HepG2 (cell line): ENCODE measurements at regions not wholly inside any gene's neighbourhood (a gene's known extent, or its start where the extent isn't known, plus 50 kb on each side); places are given as distances from the start of the nearest gene placed in this dataset.

Experiments
- ATAC-seq: fragments of 200-7000 bp; cut with Tn5 transposase; 3 replicates; pipeline ENCODE4 v1.9.1; 2020; ENCODE audit warnings: mild to moderate bottlenecking, moderate library complexity
- BruUV-seq: library from RNA; stranded (reverse); fragments of 400-500 nt; replicated peaks from 2 replicates; lab custom pipeline; 2021; lab: Mats Ljungman, UMichigan
- CTCF ChIA-PET: fragments of 300-600 bp; formaldehyde crosslinking; extraction: SDS; loops from one replicate; lab custom pipeline; 2021; ENCODE audit warnings: low total read pairs, inconsistent platforms, low intra/inter-chr PET ratio; lab: Yijun Ruan, JAX
- POLR2A ChIA-PET: fragments of 350-600 bp; sonication (Branson Sonifier 250); formaldehyde crosslinking; loops from one replicate; lab custom pipeline; 2020; ENCODE audit warnings: antibody characterized with exemption, inconsistent platforms; lab: Yijun Ruan, JAX
- DNase-seq: peaks from one replicate; pipeline ENCODE4 v3.0.0-alpha.2; 2015; ENCODE audit warnings: low spot score
- FAIRE-seq: peaks from 3 replicates; lab custom pipeline; 2011; peaks lifted over from hg19 to GRCh38; lab: Jason Lieb, UNC
- H2AFZ ChIP-seq: one replicate; pipeline ENCODE4 v1.6.1; 2011; ENCODE audit warnings: low read length, inconsistent platforms
- H3K27ac ChIP-seq: fragments of 300-600 bp; 3 replicates; pipeline ENCODE4 v1.8.0; 2011; ENCODE audit warnings: mixed run types, mild to moderate bottlenecking, mixed read lengths, low read length, inconsistent platforms; ENCODE audit not compliant: insufficient read depth; ENCODE audit errors: extremely low read length
- H3K27me3 ChIP-seq, 2 experiments: fragments of 200-600 bp in 1 of 2; 2 replicates in 1 of 2; 3 replicates in 1 of 2; pipeline versions ENCODE4 v1.6.0 to v1.8.0; 2011; ENCODE audit warnings: low read length in 2 of 2, mild to moderate bottlenecking in 2 of 2, moderate library complexity in 2 of 2, inconsistent platforms in 1 of 2; ENCODE audit not compliant: insufficient read depth in 2 of 2, control insufficient read depth in 1 of 2
- H3K36me3 ChIP-seq, 2 experiments: fragments of 200-600 bp in 1 of 2; replicated peaks in 1 of 2; 2 replicates in 1 of 2; 3 replicates in 1 of 2; pipeline versions ENCODE4 v1.5.1 to v1.8.0; 2011; ENCODE audit warnings: low read length in 2 of 2, inconsistent platforms in 1 of 2; ENCODE audit not compliant: insufficient read depth in 2 of 2, control insufficient read depth in 1 of 2
- H3K4me1 ChIP-seq: 2 replicates; pipeline ENCODE4 v1.5.1; 2012; ENCODE audit warnings: low read length, inconsistent platforms; ENCODE audit not compliant: insufficient read depth
- H3K4me2 ChIP-seq: 2 replicates; pipeline ENCODE4 v1.6.0; 2011; ENCODE audit warnings: low read depth, low read length, inconsistent platforms
- H3K4me3 ChIP-seq, 3 experiments: fragments of 200-600 bp in 1 of 3; sonication (generic), shearing (Covaris generic) in 1 of 3; replicated peaks in 1 of 3; 2 replicates each; pipeline ENCODE4 v1.5.1; 2011 to 2016; ENCODE audit warnings: low read length in 3 of 3, inconsistent platforms in 2 of 3, low read depth in 2 of 3, mild to moderate bottlenecking in 2 of 3, control low read depth in 1 of 3, mixed read lengths in 1 of 3; ENCODE audit not compliant: insufficient read depth in 1 of 3
- H3K79me2 ChIP-seq: one replicate; pipeline ENCODE4 v1.6.1; 2011; ENCODE audit warnings: low read length, inconsistent platforms; ENCODE audit not compliant: insufficient read depth
- H3K9ac ChIP-seq: 2 replicates; pipeline ENCODE4 v1.6.0; 2011; ENCODE audit warnings: mild to moderate bottlenecking, low read depth, low read length, inconsistent platforms; ENCODE audit not compliant: insufficient read depth
- H3K9me3 ChIP-seq: 2 replicates; pipeline ENCODE4 v1.5.1; 2012; ENCODE audit warnings: mild to moderate bottlenecking, low read length
- H4K20me1 ChIP-seq: 2 replicates; pipeline ENCODE4 v1.6.0; 2011; ENCODE audit warnings: inconsistent platforms, mild to moderate bottlenecking, low read length, moderate library complexity; ENCODE audit not compliant: insufficient read depth
- ZNF44 ChIP-seq: sonication (generic); formaldehyde crosslinking; IDR thresholded peaks from 2 replicates; pipeline ENCODE4 v1.5.1; 2020; ENCODE audit warnings: mild to moderate bottlenecking, missing genetic modification reagents
- WGBS: methylation state at CpG from one replicate; pipeline ENCODE4 v1.1.6; 2017; ENCODE audit warnings: low lambda C conversion rate; 5-methylcytosine and 5-hydroxymethylcytosine counted together
- in situ Hi-C: cut with HindIII; loops from 2 replicates; pipeline ENCODE4 v1.10.0; 2017; ENCODE audit warnings: low pct_unique_long_range_greater_than_20kb; ENCODE audit not compliant: extremely low pct_ligation_motif_present
- intact Hi-C: fragments of 100-400 bp; cut with micrococcal nuclease; formaldehyde crosslinking; loops from one replicate; pipeline ENCODE4 v1.10.0; 2022; ENCODE audit not compliant: unreplicated experiment
- TF ChIP-seq, protein P1 (sequence below), 2 experiments: sonication (generic) in 1 of 2; formaldehyde crosslinking in 1 of 2; IDR thresholded peaks; 2 replicates each; pipeline versions ENCODE4 v1.5.1 to v1.6.1; 2011 to 2020; ENCODE audit warnings: borderline replicate concordance in 1 of 2, low read depth in 1 of 2, low read length in 1 of 2, mild to moderate bottlenecking in 1 of 2, missing genetic modification reagents in 1 of 2, moderate library complexity in 1 of 2
- TF ChIP-seq, protein P2 (sequence below): sonication (generic); formaldehyde crosslinking; IDR thresholded peaks from 2 replicates; pipeline ENCODE4 v1.4.0; 2020; ENCODE audit warnings: missing genetic modification reagents, mild to moderate bottlenecking, borderline replicate concordance
- TF ChIP-seq, protein P3 (sequence below): sonication (generic); formaldehyde crosslinking; IDR thresholded peaks from 2 replicates; pipeline ENCODE4 v1.8.1; 2023; ENCODE audit warnings: mild to moderate bottlenecking, missing genetic modification reagents, borderline replicate concordance

DNA sequence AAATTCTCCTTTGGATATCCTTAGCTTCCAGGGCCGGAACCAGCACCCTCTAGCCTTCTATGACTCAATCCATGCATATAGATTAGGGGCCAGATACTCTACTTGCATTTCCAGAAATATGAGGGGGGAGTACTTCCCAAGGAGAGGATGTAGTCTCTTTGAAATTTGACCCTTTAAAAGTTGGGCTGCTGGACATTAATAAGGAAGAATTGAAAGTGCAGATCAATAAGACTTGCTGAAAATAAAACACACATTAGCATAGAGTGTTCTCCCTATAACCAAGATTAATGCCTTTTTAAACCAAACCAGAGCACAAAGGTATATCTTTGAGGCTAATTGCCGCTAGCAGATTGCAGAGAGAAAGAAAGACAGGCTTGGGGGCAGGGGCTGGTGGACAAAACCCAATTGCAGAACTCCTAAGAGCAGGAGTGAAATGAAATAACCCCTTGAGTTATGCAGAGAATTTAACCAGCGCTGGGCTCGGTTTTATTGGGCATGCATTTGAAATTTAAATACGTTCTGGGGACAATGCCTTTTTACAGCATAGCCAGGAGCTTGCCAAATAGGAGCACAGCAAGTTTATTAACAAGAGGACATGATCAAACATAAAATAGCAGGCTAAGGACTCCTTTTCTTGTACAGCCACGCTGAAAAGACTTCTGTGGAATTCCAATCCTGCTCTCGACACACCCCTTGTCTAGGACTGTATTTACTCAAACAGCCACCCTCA, 108.2 kb upstream of the SALL4 start:
- in situ Hi-C loops, result no loop called here
- Histone ChIP-seq H2AFZ (no peak overlapping the region), H3K27me3 (peaks cover 0 to 4% of the 10 kb centered on the region in 2 experiments; a peak in 1 of 5 replicates), H3K4me3 (no peak overlapping the region), H3K9ac (no peak overlapping the region), H3K36me3 (no peaks in the 10 kb centered on the region), H3K4me1 (no peaks in the 10 kb centered on the region), H3K79me2 (no peaks in the 10 kb centered on the region), H3K27ac (no peak overlapping the region), H3K4me2 (no peak overlapping the region), H4K20me1 (no peaks in the 10 kb centered on the region), H3K9me3 (no peaks in the 10 kb centered on the region)
- BruUV-seq, result no TSS peak
- intact Hi-C loops, result no loop called here
- TF ChIP-seq, protein P1, sequence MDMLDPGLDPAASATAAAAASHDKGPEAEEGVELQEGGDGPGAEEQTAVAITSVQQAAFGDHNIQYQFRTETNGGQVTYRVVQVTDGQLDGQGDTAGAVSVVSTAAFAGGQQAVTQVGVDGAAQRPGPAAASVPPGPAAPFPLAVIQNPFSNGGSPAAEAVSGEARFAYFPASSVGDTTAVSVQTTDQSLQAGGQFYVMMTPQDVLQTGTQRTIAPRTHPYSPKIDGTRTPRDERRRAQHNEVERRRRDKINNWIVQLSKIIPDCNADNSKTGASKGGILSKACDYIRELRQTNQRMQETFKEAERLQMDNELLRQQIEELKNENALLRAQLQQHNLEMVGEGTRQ (IDR thresholded peaks at IDR 0.05; ENCODE audit: low read depth, low read length), result no peak
- TF ChIP-seq, protein P1 (CRISPR knock-in tag; IDR thresholded peaks at IDR 0.05; ENCODE audit: borderline replicate concordance), result no peak
- TF ChIP-seq, protein P2, sequence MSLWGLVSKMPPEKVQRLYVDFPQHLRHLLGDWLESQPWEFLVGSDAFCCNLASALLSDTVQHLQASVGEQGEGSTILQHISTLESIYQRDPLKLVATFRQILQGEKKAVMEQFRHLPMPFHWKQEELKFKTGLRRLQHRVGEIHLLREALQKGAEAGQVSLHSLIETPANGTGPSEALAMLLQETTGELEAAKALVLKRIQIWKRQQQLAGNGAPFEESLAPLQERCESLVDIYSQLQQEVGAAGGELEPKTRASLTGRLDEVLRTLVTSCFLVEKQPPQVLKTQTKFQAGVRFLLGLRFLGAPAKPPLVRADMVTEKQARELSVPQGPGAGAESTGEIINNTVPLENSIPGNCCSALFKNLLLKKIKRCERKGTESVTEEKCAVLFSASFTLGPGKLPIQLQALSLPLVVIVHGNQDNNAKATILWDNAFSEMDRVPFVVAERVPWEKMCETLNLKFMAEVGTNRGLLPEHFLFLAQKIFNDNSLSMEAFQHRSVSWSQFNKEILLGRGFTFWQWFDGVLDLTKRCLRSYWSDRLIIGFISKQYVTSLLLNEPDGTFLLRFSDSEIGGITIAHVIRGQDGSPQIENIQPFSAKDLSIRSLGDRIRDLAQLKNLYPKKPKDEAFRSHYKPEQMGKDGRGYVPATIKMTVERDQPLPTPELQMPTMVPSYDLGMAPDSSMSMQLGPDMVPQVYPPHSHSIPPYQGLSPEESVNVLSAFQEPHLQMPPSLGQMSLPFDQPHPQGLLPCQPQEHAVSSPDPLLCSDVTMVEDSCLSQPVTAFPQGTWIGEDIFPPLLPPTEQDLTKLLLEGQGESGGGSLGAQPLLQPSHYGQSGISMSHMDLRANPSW (CRISPR knock-in tag), result no peak
- TF ChIP-seq, protein P3, sequence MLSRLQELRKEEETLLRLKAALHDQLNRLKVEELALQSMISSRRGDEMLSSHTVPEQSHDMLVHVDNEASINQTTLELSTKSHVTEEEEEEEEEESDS (CRISPR knock-in tag), result no peak
- no peak for TF ChIP-seq ZNF44
- ATAC-seq (no peak), FAIRE-seq (no peak), DNase-seq (no peak)
- WGBS, result 9% methylated on average over 7 of the region's 7 CpGs
- CTCF ChIA-PET, result no interaction called here
- POLR2A ChIA-PET, result no interaction called here
